Stimulated activated CD8-positive, alpha-beta memory T cell treated with anti-CD3 and anti-CD28 coated beads, Interleukin-4, amount 100 ng/mL, for 4 hours (primary cell): ENCODE measurements at regions not wholly inside any gene's neighbourhood (a gene's known extent, or its start where the extent isn't known, plus 50 kb on each side); places are given as distances from the start of the nearest gene placed in this dataset.
"Not testable (repeated sequence)": the region's sequence is repeated elsewhere in the genome, so short reads cannot be mapped to it uniquely, and the experiment has no call there.

Experiments
- DNase-seq, 2 donors: peaks; one replicate each; pipeline ENCODE4 v3.0.0-alpha.2; 2020; ENCODE audit warnings: low read depth in 2 of 2, low spot score in 1 of 2

DNA sequence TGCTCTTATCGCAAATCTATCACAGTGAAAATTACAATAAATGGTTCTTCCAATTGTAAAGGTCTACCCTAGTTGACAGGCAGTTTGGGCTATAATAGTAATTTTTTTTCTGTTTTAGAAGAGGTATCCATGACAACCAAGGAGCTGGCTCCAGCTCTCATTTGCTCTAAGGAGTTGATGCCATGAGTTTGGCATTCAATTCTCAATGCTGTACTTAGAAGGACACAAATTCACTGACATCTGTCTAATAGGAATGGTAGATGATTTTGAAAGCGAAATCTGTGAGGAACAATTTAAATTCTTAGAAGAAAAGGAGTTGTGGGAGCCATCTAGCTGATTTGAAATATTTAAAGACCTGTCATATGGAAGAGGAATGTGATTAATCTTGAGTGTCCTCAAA is 203.6 kb upstream of the DAB2 start:
- no peak for DNase-seq

DNA sequence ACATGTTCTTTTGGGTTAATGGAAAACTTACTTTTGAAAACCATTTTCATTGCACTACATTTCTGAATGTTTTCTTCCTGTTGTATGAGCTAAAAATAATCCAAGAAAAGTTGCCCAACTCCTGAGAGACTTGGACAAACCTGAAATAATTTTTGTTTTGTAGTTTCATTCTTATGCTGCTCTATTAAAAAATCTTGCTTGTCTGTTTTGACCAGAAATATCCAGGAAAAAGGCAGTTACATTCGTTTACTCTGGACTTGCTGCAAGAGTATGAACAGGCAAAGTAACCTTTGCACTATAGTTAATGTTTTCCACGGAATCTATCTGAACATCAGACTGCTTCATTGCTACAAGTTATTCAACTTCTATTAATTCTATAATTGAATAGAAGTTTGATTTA is 200.1 kb upstream of the DAB2 start:
- no peak for DNase-seq

DNA sequence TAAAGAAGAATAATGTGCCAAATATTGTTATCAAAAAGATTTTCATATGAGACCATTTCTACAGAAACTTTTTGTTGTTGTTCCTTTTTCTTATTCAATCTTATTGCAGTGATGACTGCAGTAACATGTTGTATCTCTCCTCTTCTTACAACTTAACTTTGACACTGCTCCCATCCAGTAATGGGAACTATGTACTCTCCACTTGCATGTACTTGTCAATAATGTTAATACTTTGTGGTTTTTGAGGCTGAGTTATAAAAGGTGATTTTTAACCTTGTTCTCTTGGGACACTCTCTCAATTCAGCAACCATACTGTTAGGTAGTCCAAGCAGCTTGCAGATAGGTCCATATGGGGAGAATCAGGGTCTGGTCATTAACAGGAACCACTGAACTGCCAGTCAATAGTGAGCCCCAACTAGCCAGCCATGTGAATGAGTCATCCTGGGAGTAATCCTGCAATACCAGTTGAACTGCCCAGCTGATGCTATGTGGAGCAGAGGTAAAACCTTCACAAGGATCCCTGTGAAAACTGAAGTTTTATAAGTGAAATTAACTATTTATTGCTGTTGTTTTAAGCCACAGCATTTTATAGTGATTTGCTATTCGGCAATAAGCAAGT is 199.6 kb upstream of the DAB2 start:
- DNase-seq: no peak

DNA sequence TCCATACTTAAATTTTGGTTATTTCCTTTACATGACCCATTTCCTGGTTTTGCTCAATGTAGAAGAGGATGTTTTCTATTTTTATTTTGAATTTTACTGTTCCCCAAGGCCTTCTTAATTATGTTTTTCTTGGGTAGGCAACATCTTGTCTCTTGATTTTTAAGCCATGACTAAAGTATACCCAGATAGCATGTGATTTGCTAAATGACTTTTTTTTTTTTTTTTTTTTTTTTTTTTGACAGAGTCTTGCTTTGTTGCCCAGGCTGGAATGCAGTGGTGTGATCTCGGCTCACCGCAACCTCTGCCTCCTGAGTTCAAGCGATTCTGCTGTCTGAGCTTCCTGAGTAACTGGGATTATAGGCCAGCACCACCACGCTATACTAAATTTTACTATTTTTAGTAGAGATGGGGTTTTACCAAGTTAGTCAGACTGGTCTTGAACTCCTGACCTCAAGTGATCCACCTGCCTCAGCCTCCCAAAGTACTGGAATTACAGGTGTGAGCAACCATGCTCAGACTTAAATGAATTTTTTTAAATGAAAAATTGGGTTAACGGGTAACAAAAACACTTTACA is 198.6 kb upstream of the DAB2 start:
- no peak for DNase-seq

DNA sequence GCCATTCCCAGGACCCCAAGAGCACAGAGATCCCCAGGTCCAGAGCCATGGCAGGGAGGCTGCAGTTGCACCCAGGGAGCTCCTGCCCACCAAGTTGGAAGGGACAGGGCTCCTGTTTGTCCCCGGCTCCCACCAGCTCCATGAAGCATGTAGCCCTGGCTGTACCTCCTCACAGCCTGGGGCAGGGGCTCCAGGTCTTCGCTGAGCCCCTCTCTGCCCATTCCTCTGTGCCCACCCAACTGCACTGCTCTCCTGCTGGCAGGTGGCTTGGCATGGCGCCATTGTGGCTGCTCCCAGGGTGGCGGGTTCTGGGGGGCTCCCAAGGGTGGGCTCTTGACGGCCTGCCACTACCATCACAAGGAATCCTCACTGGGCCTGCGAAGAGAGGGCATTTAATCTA is 197.5 kb upstream of the DAB2 start:
- no peak for DNase-seq

DNA sequence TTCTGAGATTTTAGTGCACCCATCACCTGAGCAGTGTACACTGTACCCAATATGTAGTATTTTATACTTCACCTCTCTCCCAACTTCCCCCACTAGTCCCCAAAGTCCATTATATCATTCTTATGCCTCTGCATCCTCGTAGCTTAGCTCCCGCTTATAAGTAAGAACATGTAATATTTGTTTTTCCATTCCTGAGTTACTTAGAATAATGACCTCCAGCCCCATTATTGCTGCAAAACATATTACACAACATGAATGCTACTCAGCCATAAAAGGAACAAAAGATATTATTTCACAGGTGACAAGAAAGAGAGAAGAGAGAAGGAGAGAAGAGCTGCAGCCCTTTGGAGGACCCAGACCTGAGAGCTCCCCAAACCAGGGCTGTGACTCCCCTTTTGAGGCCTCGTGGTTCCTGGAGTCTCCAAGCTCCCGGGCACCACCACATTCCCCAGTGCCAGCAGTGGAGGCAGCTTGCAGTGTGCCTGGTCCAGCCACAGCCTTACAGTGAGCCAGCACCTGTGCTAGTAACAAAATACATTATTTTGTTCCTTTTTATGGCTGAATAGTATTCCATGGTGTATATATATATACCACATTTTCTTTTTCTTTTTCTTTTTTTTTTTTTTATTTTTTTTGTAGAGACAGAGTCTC is 194.5 kb upstream of the DAB2 start:
- DNase-seq: no peak

DNA sequence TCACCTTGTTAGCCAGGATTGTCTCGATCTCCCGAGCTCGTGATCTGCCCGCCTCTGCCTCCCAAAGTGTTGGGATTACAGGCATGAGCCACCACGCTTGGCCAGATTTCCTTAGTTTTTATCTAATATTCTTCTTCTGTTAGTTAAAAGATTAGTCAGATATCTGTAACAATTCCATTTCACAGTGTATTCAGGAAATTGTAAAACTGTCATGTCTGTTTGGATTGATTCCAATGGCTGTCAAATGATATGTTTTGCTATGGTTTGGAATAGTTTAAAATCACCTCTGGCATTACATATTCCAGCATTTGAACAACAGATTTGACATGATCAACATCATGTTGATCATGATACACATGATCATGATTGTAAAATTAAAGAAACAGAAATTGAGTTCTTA is 193.6 kb upstream of the DAB2 start:
- no peak for DNase-seq

DNA sequence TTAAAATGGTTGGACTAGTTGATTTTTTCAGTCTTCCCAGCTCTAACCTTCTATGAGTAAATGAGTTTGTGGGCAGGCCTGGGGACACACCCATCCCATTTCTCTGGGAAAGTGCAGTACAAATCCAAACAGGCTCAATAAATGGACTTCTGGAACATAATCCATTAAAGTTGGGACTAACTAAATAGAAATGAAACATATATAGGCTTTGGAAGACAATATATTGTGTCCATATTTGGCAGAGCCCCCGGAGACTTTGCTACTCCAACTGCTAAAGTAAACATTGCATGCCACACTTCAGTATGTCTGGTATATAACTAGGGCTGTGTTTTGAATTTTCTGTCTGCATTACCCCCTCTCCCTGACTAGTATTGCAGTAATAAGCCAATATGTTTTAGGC is 191.4 kb upstream of the DAB2 start:
- no peak for DNase-seq

DNA sequence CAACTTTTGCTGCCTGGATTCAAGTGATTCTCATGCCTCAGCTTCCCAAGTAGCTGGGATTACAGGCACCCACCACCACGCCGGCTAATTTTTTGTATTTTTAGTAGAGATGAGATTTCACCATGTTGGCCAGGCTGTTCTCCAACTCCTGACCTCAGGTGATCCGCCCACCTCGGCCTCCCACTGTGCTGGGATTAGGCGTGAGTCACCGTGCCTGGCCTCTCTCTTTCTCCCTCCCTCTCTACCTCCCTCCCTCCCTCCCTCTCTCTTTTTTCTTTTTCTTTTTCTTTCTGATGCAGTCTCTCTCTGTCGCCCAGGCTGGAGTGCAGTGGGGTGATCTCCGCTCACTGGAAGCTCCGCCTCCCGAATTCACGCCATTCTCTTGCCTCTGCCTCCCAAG is 186.3 kb upstream of the DAB2 start:
- not testable (repeated sequence) for DNase-seq

DNA sequence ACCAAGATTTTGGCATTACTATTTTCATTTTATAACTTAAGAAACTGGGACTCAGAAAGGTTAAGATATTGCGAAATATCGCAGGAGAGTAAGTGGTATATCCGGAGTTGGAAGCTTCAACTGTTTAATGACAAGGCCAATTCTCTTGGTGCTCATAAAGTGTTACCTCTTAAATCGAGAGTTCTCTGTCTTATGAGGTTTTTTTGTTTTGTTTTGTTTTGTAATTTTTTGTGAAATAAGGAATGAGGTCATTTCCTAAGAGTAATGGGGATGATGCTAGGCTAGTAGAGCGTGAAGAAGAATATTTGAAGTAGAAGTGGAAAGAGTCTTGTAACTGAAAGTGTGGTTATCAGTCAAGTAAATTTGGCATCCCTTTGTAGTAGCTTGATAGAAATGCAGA is 183.2 kb upstream of the DAB2 start:
- no peak for DNase-seq

DNA sequence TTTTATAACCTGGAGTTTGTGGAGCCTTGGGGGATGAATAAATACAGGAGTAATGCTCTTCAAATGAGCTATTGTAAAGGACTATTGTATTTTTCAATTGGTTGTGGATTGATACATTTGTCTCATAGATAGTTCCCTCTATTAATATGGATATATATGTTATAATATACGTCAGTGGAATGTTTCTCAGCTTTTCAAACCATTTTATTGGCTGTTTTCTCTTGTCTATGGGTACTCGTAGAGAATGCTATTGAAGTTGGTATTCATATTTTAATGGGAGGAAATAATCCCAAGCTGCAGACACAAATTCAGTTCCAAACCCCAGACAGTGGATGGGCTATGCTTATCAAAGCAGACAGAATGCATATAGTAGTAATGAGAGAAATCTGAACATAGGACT is 181.8 kb upstream of the DAB2 start:
- DNase-seq: no peak

DNA sequence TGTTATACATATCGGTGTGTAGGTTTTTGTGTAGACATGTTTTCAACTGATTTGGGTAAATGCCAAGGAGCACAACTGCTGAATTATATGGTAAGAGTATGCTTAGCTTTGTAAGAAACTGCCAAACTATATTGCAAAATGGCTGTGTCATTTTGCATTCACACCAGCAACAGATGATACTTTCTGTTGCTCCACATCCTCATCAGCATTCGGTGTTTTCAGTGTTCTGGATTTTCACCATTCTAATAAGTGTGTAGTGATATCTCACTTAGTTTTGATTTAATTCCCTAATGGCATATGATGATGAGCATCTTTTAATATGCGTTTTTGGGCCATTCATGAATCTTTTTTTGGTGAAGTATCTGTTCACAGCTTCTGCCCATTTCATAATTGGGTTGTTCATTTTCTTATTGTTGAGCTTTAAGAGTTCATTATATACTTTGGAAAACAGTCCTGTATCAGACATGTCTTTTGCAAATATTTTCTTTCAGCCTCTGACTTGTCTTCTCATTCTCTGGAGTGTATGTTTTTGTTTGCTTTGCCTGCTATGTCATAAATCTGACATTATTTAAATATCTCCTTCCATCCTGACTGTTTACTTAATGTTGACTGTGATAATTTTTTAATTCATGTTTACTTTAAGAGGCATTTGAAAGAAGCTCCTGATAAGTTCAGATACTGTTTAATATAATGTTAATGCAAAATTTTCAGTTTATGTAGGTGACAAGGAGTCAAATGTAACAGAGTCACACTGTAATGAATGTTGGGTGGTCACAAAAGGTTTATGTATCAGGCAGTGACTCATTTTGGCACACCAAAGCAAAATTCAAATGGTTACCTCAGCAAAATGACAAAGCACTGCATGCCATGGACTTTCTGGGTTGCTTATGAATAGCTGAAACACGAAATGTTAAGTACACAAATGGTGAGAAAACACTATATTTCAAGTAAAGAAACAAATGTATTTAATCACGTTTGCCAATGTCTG is 181.1 kb upstream of the DAB2 start:
- DNase-seq: no peak

DNA sequence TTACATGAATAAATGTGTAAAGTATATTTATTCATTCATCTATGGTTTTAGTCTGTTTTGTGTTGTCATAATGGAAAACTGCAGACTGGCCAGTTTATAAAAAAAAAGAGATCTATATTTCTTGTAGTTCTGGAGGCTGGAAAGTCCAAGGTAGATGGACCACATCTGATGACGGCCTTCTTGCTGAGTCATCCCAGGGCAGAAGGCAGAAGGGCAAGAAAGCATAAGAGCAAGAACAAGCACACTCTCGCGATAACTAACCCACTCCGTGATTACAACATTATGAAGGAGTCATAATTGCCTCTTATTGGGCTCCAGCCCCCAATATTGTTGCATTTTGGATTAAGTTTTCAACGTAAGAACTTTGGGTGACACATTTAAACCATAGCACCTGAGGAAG is 180.4 kb upstream of the DAB2 start:
- DNase-seq: no peak

DNA sequence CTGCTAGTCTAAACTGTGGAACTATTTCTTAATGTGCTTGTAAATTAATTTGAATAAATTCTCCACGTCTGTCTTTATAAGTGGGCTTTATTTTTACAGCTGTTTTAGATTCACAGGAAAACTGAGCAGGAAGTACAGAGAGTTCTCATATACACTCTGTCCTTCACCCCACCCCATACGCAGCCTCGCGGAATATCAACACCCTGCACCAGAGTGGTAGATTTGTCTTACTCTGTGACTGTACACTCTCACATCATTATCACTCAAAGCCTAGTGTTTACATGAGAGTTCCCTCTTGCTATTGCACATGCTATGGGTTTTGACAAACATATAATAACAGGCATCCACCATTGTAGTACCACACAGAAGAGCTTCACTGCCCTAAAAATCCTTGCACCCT is 179.7 kb upstream of the DAB2 start:
- DNase-seq: no peak

DNA sequence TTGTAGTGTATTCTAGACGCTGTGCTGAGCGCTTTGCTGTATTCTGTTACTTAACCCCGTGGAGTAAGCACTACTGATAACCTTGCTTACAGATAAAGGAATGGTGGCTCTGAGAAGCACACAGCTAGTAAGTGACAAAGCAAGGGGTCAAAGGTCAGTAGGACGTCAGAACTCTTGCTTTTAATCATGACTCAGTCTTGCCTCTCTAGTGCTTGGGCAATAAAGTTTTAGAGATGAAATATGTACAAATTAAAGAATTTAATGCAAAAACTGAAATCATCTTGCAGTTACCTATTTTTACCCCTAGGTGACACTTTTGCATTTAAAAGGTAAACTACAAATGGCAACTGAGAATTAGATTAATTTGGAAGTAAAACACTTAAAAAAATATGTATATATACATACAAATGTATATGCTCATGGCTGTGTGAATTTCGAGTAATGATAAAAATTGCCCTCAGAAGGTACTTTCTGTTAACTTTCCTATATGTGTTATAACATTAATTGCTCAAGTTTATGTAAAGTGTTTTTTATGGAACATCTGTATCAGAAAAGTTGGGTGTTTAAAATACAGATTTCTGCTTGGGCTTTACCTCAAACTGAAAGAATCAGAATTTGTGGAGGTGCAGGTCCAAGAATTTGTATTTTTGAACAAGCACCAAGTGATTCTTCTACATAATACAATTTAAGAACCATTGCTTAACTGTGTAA is 175.1 kb upstream of the DAB2 start:
- no peak for DNase-seq

DNA sequence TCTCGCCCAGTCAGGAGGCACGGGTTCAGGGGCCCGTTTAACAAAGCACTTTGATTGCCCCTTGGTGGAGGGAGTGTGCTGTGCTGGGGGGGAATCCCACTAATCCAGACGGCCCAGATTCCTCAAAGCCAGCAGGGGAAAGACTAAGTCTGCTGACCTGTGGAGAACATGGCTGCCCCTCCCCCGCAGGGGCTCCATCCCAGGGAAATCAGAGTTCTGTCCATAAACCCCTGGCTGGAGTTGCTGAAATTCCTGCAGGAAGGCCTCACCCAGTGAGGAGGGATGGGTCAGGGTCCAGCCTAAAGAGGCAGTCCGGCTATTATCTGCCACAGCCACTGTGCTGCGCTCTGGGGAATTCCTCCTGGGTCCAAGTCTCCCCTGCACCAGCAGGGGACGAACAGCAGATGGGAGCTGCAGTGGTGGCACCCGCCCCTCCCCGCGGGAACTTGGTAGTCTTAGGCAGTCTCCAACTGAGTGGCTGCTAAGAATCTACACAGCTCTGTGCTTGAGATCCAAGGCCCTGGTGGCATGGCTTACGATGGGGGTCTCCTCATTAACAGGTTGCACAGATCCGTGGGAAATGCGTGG is 174.0 kb upstream of the DAB2 start:
- no peak for DNase-seq

DNA sequence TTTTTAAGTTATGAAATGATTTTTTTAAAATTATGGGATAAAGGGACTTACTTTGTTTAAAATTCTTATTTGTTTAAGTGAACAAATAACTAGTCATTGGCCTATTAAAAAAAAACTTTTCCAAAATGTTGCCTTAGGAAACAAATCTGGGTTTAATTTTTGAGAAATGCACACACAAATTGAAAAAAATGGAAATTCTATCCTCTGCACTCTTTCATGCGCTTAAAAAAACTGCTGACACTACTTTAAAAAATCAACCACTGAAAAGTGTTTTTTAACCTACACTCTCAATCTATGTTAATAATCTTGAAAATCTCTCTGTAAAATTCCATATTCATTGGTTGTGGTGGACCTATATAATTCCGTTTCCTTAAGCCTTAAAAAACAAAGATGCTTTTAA is 163.4 kb upstream of the DAB2 start:
- DNase-seq: no peak

DNA sequence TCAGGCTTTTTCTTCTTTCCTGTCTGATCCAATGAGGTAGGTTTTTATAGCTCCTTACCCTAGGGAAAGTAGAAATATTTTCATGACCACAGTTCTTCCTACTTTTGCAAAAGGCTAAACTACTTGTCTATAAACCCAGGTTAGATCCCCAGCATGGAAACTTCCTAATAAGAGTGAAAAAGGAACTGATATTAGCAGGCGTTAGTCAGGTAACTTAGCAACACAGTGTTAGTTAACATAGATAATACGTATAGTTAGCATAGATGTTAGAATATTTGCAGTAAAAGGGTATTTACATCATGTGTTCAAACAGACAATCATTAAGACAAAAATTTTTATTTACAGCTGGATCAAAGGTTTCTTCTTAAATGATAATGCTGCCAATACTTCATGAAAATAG is 162.9 kb upstream of the DAB2 start:
- DNase-seq: no peak

DNA sequence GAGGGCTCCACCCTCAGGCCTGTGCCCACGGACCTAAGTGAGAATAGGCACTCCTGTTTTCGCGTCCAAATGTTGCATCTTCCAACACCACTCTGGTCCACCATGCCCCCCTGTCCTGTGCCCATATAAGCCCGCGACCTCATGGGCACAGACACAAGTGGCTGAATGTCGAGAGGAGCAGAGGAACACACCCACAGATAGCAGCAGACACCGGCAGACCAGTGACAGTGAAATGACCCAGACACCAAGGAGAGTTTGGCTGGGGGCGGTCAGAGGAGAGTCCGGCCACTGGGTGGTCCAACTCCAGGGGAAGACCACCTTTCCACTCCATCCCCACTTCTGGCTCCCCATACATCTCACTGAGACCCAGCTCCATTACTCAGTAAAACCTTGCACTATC is 161.4 kb upstream of the DAB2 start:
- no peak for DNase-seq

DNA sequence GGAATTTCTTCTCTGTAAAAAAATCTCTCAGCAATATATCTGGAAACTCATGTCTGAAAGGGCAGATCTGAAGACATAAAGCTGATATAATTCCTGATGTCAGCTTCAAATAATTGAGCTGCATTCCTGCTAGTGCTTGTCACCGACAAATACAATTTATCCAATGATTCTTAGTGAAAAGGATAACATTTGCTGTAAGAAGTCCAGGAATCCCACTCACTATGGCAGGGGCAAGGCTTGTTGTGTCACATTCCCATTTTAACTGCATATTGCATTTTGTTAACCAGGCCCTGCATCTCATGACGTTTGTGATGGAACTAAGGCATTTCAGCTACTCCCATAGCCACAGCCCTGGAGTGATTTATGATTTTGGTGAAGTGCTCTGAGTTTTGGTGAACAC is 160.1 kb upstream of the DAB2 start:
- DNase-seq: no peak
